ENCODE measurements at regions not wholly inside any gene's neighbourhood (a gene's known extent, or its start where the extent isn't known, plus 50 kb on each side); places are given as distances from the start of the nearest gene placed in this dataset.

DNA sequence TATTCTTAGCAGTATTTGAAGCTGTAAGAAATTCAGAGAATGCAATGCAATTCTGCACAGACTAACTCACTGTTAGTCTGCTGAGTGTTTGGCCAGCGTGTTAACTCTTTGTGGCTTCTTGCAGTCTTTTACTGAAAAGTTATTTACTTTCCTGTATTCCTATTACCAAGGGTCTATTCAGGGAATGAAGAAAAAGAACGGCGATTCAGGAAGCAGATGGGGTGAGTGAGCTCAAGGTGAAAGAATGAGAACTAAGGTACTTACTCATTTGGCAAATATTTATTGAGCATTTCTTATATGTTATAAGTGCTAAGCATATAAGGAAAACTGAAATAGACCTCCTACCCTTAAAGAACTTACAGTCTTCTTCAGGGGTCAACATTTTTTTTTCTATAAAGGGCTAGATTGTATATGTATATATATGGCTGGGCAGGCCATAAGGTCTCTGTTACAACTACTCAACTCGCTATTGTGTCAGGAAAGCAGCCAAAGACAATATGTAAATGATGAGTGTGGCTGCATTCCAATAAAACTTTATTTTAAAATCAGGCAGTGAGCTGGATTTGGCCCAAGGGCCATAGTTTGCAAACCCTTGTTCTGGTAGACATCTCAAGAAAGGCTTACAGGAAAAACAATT is 271.9 kb upstream of the GADL1 start:
- no peaks in the 10 kb centered on the region for H3K9me3 Mint-ChIP-seq
- H3K27me3 ChIP-seq (ENCODE audit: insufficient read depth, low read length) = no peaks in the 10 kb centered on the region
- H3K79me2 ChIP-seq (ENCODE audit: insufficient read depth, low read length) = no peaks in the 10 kb centered on the region
- H3T11ph ChIP-seq (ENCODE audit: low read length) = no peak overlapping the region
- H2BK5ac ChIP-seq (ENCODE audit: insufficient read length, low read length) = no peak overlapping the region
- H4K20me1 ChIP-seq (ENCODE audit: control insufficient read depth, insufficient read depth, insufficient read length) = no peaks in the 10 kb centered on the region
- H2BK20ac ChIP-seq (ENCODE audit: low read depth, low read length, poor library complexity, severe bottlenecking) = no peak overlapping the region
- H3K4me1 ChIP-seq (ENCODE audit: insufficient read depth, low read length) = no peaks in the 10 kb centered on the region; the same call in 1 of the 2 replicates
- DNase-seq = no peak
- no peak overlapping the region for H3K9ac ChIP-seq (ENCODE audit: extremely low read depth, insufficient read length, low read length)
- H3K27ac ChIP-seq (ENCODE audit: insufficient read length, low read depth, low read length) = no peak overlapping the region
- no peaks in the 10 kb centered on the region for H3K23me2 ChIP-seq (ENCODE audit: insufficient read length, low read depth, low read length, poor library complexity, severe bottlenecking)
- no peak overlapping the region for H4K5ac ChIP-seq (ENCODE audit: insufficient read length, low read depth, low read length)
- H3K23ac ChIP-seq (ENCODE audit: insufficient read length, low read depth, low read length) = no peak overlapping the region
- no peaks in the 10 kb centered on the region for H3K79me1 ChIP-seq (ENCODE audit: insufficient read depth, low read depth, low read length, poor library complexity, severe bottlenecking)
- peaks cover 17 to 18% of the 10 kb centered on the region in 2 experiments for H3K4me1 Mint-ChIP-seq
- no peak overlapping the region for H3K4me2 ChIP-seq (ENCODE audit: insufficient read depth, insufficient read length, low read length)
- H3K27ac Mint-ChIP-seq = no peak overlapping the region
- H4K91ac ChIP-seq (ENCODE audit: insufficient read length, low read depth, low read length) = no peak overlapping the region
- no peak overlapping the region for H2AK5ac ChIP-seq (ENCODE audit: insufficient read length, low read length)
- H4K8ac ChIP-seq (replicated peaks; ENCODE audit: insufficient read length, low read depth, low read length) = no peak overlapping the region
- no peaks in the 10 kb centered on the region for H3K36me3 Mint-ChIP-seq (ENCODE audit: insufficient read depth in 1 of 3, low read depth in 3 of 3)
- TF ChIP-seq, protein P1, sequence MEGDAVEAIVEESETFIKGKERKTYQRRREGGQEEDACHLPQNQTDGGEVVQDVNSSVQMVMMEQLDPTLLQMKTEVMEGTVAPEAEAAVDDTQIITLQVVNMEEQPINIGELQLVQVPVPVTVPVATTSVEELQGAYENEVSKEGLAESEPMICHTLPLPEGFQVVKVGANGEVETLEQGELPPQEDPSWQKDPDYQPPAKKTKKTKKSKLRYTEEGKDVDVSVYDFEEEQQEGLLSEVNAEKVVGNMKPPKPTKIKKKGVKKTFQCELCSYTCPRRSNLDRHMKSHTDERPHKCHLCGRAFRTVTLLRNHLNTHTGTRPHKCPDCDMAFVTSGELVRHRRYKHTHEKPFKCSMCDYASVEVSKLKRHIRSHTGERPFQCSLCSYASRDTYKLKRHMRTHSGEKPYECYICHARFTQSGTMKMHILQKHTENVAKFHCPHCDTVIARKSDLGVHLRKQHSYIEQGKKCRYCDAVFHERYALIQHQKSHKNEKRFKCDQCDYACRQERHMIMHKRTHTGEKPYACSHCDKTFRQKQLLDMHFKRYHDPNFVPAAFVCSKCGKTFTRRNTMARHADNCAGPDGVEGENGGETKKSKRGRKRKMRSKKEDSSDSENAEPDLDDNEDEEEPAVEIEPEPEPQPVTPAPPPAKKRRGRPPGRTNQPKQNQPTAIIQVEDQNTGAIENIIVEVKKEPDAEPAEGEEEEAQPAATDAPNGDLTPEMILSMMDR (conservative IDR thresholded peaks at IDR 0.05) = no peak
- H3K27me3 Mint-ChIP-seq (ENCODE audit: low read depth) = no peaks in the 10 kb centered on the region
- no peak overlapping the region for H3K4ac ChIP-seq (ENCODE audit: low read depth, low read length)
- H3K14ac ChIP-seq (ENCODE audit: insufficient read depth, low read length) = no peak overlapping the region
- no peak overlapping the region for H3K18ac ChIP-seq (ENCODE audit: insufficient read length, low read depth, low read length)
- H2BK120ac ChIP-seq (ENCODE audit: low read depth, low read length, poor library complexity, severe bottlenecking) = no peak overlapping the region
- no peak overlapping the region for H3K56ac ChIP-seq (ENCODE audit: insufficient read length, low read depth, low read length)
- no peak overlapping the region for H3K4me3 Mint-ChIP-seq
- no peak overlapping the region for H2AFZ ChIP-seq (ENCODE audit: low read length)
- no peak overlapping the region for H2BK12ac ChIP-seq (ENCODE audit: insufficient read length, low read depth, low read length)
- H3K9me3 ChIP-seq (ENCODE audit: control insufficient read depth, low read depth, low read length) = no peaks in the 10 kb centered on the region
- no CpG with 5 or more reads among the region's 4 CpGs for WGBS (ENCODE audit: extremely low coverage, insufficient read length, low lambda C conversion rate)
- no peak overlapping the region for H2BK15ac ChIP-seq (ENCODE audit: low read depth, low read length)
